ENCODE measurements at regions not wholly inside any gene's neighbourhood (a gene's known extent, or its start where the extent isn't known, plus 50 kb on each side); places are given as distances from the start of the nearest gene placed in this dataset.

DNA sequence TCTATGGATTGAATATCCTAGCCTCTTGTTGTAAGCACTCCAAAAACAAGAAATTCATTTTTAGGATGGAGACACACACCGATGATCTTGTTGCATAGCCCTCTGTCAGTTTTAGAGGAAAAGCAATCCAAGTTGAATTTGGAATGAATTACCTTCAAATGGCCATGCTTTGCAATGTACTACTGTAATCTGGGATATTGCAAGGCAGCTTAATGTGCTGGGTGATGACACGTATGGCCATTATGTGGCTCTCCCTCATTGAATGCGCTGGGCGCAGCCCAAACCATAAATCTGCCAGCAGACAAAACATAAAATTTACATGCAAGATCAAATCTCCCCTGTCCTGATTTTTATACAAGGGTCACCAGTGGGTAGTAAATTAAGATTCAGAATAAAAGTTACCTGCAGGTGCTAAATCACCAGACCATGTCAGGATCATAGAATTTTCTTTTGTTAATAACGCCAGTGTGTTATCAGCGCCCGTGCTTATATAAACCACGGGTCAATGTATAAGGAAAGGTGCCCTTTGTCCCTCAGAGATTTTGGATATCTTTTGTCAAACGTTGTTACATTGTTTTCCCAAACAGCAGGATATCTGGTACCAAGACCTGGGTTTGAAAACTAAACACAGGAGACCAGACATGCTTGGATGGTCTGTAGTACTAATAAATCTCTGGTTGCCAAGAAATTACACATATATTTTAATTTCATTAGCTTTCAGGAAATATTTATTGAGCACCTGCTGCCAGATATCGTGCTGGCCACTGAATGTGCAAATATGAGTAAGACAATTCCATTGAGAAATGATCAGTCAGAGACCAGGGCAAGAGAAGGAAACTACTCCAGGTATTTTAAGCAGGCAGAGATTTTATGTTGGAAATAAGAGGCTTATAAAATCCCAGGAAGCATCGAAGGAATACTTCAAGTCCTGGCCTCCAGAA, 237.1 kb downstream of the EBLN2 start:
- H3K4me1 Mint-ChIP-seq = no peaks in the 10 kb centered on the region
- H3K27me3 Mint-ChIP-seq = peaks cover 2% of the 10 kb centered on the region
- ATAC-seq (ENCODE audit: low read depth) (no peak), DNase-seq (no peak)
- no peaks in the 10 kb centered on the region for H3K9me3 Mint-ChIP-seq
- no peak overlapping the region for H3K4me3 Mint-ChIP-seq
- no peaks in the 10 kb centered on the region for H3K36me3 Mint-ChIP-seq
- H3K27ac Mint-ChIP-seq = no peak overlapping the region
- POLR2A ChIA-PET = no interaction called here

DNA sequence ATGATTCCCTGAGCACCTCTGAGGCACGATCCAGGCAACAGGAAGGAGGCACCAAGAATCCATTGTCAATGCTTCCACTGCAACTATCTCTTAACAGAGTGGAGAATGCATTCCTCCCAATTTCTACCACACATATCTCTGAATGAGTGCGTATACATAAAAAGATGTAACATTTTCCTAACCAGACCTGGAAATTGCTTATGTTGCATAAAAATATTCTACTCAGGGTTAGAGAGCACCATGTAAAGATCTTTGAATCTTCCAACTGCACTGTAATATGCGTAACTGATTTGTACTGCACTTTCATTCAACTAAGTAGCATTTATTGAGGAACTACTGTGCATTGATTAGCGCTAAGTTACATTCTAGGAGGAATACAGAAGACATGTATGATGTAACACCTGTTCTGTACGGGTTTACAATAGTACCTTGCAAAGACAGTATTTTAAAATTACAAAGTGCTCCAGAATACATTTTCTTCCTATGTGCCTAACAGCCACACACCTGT, 237.8 kb downstream of the EBLN2 start:
- H3K27me3 Mint-ChIP-seq = peaks cover 2% of the 10 kb centered on the region
- no peaks in the 10 kb centered on the region for H3K36me3 Mint-ChIP-seq
- no peaks in the 10 kb centered on the region for H3K9me3 Mint-ChIP-seq
- no peaks in the 10 kb centered on the region for H3K4me1 Mint-ChIP-seq
- POLR2A ChIA-PET = no interaction called here
- H3K4me3 Mint-ChIP-seq = no peak overlapping the region
- DNase-seq = no peak
- ATAC-seq (ENCODE audit: low read depth) = no peak
- no peak overlapping the region for H3K27ac Mint-ChIP-seq

DNA sequence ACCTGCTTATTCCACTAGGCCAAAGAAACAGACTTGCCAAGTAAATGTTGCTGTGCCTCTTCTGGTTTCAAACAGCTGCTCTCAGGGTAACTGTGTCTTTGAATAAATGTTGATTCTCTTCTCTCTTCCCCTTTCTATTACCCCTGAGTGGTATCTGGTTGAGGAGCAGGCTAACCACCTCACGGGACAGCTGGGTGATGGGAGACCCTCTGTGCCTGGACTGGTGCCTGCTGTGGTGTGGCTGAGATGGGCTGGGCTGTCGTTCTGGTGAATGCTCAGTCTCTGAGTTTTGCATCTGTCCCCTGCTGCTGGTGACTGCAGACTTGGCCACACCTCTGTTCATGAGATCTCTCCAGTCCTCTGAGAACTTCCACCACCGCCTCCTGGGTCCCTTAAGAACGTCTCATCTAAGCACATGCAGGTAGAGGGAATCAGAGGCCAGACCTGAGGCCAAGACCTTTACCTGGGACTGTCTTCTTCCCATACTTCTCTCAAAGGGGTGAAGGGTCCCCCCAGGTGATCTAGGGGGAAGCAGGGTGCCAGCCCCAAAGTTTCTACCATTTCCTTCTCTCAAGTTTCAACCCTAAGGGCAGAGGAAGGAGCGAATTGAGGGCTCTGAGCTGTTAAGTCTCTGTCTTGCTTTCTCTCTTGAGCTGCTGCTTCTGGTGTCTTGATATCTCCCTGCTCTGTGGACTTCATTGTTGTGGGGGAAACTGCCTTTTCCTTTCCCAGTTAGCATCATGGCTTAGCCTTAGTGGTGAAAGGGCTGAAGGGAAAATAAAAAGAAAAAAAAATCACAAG, 252.9 kb downstream of the EBLN2 start:
- Mint-ChIP-seq H3K27ac (no peak overlapping the region), H3K4me1 (no peaks in the 10 kb centered on the region), H3K36me3 (no peaks in the 10 kb centered on the region), H3K9me3 (peaks cover 1% of the 10 kb centered on the region), H3K4me3 (no peak overlapping the region), H3K27me3 (no peaks in the 10 kb centered on the region)
- ATAC-seq (ENCODE audit: low read depth) (no peak), DNase-seq (no peak)
- POLR2A ChIA-PET = no interaction called here

DNA sequence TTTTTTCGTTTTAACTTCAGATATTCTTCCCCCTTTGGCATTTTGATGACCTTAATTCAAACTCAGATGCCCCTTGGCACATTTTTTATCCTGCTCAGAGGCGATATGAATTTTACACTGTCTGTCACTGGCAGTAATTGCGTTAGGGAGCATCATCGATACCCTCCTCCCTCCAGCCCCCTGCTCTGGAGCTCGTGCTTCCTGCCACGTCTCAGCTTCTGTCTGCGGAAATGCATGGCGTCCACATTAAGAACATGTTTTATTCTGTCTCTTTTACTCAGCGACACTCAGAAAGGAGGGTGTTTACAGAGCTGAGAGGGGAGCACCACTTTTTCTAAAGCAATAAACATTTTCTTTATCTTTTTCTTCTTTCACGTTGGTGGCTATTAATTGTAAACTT, 254.2 kb downstream of the EBLN2 start:
- Mint-ChIP-seq H3K27me3 (no peaks in the 10 kb centered on the region), H3K36me3 (no peaks in the 10 kb centered on the region), H3K9me3 (peaks cover 1% of the 10 kb centered on the region)

DNA sequence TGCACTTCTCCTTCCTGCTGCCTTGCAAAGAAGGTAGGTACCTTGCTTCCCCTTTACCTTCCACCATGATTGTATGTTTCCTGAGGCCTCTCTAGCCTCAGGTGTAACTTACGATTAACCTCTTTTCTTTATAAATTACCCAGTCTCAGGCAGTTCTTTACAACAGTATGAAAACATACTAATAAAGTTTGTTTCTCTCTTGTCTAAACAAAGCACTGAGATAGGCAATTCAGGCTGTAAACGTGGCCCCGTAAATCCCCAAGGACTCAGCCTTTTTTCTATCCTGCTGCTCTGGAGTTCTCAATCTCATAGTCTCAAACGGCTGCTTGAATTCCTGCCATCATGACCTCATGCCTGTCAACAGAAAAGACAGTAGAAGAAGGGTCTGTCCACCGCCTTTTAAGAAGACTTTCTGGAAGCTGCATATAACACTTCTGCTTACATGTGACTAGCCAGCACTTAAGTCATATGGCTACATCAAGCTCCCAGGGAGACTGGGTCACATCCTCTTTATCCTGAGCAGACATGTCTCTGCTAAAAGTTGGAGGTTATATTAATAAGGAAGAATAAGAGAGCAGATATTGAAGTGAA, 257.8 kb downstream of the EBLN2 start:
- no peak overlapping the region for H3K27ac Mint-ChIP-seq
- H3K36me3 Mint-ChIP-seq = no peaks in the 10 kb centered on the region
- H3K4me1 Mint-ChIP-seq = no peaks in the 10 kb centered on the region

More for the DNA sequence above, 254.2 kb downstream of the EBLN2 start:
- ATAC-seq (ENCODE audit: low read depth) = no peak
- POLR2A ChIA-PET = no interaction called here
- no peaks in the 10 kb centered on the region for H3K4me1 Mint-ChIP-seq
- no peak for DNase-seq
- no peak overlapping the region for H3K27ac Mint-ChIP-seq
- no peak overlapping the region for H3K4me3 Mint-ChIP-seq

DNA sequence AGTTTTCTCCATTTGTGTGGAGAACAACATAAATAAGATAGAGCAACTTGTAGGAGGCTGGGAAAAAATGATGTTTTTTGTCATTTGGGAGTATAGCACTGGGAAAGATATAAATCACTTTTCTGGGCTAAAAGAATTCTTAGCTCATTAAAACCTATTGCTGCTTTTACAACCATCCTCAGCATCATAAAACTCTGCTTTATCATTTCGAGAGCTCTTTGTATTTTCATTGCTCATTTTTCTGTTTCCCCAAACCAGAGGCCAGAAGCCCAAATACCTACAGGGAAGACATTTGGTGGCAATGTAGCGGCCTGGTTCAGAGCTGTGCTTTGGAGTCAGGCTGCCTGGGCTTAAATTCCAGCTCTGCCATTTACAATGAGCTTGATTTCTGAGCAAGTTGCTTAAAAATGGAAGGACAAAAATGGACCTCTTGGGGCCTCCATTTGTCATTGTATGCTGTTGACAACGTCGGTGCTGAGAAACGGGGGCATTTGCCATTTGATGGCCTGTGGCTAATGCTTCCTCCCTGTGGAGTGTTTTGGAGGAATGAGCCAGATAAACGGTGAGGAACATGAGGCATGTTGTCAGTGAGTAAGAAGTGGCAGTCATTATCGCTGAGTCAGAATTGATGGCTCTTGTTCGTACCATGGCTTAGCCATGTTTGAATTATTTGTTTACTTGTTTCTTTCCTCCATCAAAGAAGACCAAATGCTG, 260.0 kb downstream of the EBLN2 start:
- POLR2A ChIA-PET = no interaction called here
- Mint-ChIP-seq H3K9me3 (no peaks in the 10 kb centered on the region), H3K4me1 (no peaks in the 10 kb centered on the region), H3K27ac (no peak overlapping the region), H3K27me3 (peaks cover 5% of the 10 kb centered on the region), H3K4me3 (no peak overlapping the region), H3K36me3 (no peaks in the 10 kb centered on the region)
- DNase-seq = no peak
- ATAC-seq (ENCODE audit: low read depth) = no peak

More for the DNA sequence above, 257.8 kb downstream of the EBLN2 start:
- no peaks in the 10 kb centered on the region for H3K9me3 Mint-ChIP-seq
- no peaks in the 10 kb centered on the region for H3K27me3 Mint-ChIP-seq
- H3K4me3 Mint-ChIP-seq = no peak overlapping the region
- DNase-seq (no peak), ATAC-seq (ENCODE audit: low read depth) (no peak)
- POLR2A ChIA-PET = no interaction called here

DNA sequence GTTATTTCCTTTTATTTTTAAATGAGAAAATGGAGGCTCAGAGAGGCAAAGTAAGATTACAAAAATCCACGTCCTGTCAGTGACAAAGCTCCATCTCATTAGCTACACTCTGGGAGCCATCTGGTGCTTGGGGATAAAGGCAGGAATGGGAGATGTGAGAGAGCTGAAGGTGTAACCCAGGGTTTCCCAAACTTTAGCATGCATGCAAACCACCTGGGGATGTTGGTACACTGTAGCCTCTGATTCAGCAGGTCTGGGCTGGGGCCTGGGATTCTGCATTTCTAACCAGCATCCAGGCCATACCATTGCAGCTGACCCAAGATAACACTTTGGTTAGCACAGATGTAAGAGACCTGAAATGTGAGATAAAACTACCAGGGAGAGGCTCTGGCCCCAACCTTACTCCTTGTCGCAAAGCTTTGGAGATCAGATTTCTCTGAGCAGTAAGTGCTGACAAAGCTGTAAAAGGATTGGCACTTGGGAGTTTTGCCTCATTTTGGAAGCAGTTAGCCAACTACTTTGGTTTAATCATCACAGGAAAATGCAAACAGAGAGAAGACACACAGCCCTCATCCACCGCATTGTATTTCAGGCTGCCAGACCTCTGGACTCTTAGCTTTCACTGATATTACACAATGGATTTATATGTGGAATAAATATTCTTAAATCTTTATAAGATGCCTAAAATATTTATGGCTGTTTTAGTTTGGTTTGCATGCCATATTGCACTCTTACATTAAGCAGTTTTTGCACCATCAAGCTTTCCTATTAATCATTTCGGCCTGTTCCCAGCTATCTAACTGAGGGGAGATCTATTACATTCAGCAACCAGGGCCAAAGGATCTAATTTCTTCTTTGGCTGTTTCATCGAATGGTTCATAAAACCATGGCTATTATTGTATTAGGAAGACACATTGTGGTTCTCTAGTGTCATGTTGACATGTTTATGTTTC, 263.0 kb downstream of the EBLN2 start:
- Mint-ChIP-seq H3K36me3 (no peaks in the 10 kb centered on the region), H3K9me3 (no peaks in the 10 kb centered on the region), H3K4me1 (no peaks in the 10 kb centered on the region), H3K27me3 (peaks cover 5% of the 10 kb centered on the region), H3K27ac (no peak overlapping the region), H3K4me3 (no peak overlapping the region)
- ATAC-seq (ENCODE audit: low read depth) (no peak), DNase-seq (no peak)
- POLR2A ChIA-PET = no interaction called here

DNA sequence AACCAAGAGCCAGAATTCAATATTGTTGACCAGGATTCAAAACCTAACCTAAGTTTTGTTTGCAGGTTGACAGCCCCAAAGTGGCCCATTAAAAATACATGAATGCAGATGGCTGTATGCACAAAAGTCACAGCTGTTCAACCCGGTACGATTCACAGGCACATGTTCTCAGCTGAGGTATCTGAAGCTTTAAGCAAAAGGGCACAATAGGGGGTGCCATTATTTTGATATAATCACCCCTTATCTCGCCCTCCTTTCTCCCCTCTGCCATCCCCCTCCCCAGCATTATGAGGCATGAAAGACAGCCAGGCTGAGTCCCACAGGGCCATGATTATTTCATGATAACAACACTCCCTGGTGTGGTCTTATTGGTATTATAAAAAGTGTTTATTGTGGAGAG, 264.9 kb downstream of the EBLN2 start:
- Mint-ChIP-seq H3K4me1 (no peaks in the 10 kb centered on the region), H3K4me3 (no peak overlapping the region), H3K36me3 (no peaks in the 10 kb centered on the region), H3K9me3 (no peaks in the 10 kb centered on the region), H3K27ac (no peak overlapping the region), H3K27me3 (peaks cover 5% of the 10 kb centered on the region)
- ATAC-seq (ENCODE audit: low read depth) = no peak
- POLR2A ChIA-PET = no interaction called here
- no peak for DNase-seq

GRCh38 chr3:73327052-73327451, 265.6 kb downstream of the EBLN2 start:
- Mint-ChIP-seq H3K4me1 (no peaks in the 10 kb centered on the region), H3K4me3 (no peak overlapping the region), H3K9me3 (no peaks in the 10 kb centered on the region), H3K27ac (no peak overlapping the region), H3K27me3 (peaks cover 5% of the 10 kb centered on the region), H3K36me3 (no peaks in the 10 kb centered on the region)
- DNase-seq (no peak), ATAC-seq (ENCODE audit: low read depth) (no peak)
- POLR2A ChIA-PET = no interaction called here

Data from activated naive CD8-positive, alpha-beta T cell treated with anti-CD3 and anti-CD28 coated beads, Interleukin-2, amount 10 ng/mL, durations not matched to agents 7 days and 5 days (primary cell).